ENCODE measurements at regions not wholly inside any gene's neighbourhood (a gene's known extent, or its start where the extent isn't known, plus 50 kb on each side); places are given as distances from the start of the nearest gene placed in this dataset.

GRCh38 chr11:114987186-114987760 is 308.9 kb downstream of the NXPE2 start:
- ATAC-seq (replicated peaks), result no peak
- H3K27me3 Mint-ChIP-seq, result no peaks in the 10 kb centered on the region

DNA sequence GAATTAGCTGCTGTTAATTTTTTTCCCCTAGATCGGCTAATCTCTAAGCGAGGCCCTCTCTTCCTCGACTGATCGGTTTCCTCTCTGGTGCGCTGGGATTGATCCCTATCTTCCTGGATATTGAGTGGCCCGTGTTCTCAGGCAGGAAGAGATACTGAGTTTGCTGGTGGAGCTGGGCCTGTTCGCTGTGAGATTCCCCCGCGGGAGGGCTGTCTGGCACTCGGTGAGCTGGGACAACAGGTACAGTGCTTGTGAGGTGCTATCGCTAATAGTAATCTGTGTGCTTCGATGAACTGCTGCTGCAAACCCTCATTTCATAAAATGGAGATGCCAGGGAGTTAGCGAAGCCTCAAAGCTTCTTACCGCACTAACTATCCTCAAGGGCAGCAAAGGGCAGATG is 310.3 kb downstream of the NXPE2 start:
- Mint-ChIP-seq H3K27me3 (no peaks in the 10 kb centered on the region), H3K36me3 (ENCODE audit: insufficient read depth) (no peaks in the 10 kb centered on the region), H3K4me3 (no peak overlapping the region), H3K27ac (no peak overlapping the region), H3K4me1 (ENCODE audit: low read depth in 2 of 2) (no peaks in the 10 kb centered on the region), H3K9me3 (no peaks in the 10 kb centered on the region)
- ATAC-seq (replicated peaks), result no peak
- no peak for DNase-seq

More at GRCh38 chr11:114987186-114987760, 308.9 kb downstream of the NXPE2 start:
- no peaks in the 10 kb centered on the region for H3K9me3 Mint-ChIP-seq
- H3K27ac Mint-ChIP-seq, result no peak overlapping the region
- DNase-seq, result no peak
- no peaks in the 10 kb centered on the region for H3K36me3 Mint-ChIP-seq (ENCODE audit: insufficient read depth)
- H3K4me1 Mint-ChIP-seq (ENCODE audit: low read depth in 2 of 2), result no peaks in the 10 kb centered on the region
- no peak overlapping the region for H3K4me3 Mint-ChIP-seq

GRCh38 chr11:114989536-114989935 is 311.2 kb downstream of the NXPE2 start:
- Mint-ChIP-seq H3K27me3 (no peaks in the 10 kb centered on the region), H3K27ac (no peak overlapping the region), H3K9me3 (no peaks in the 10 kb centered on the region), H3K4me3 (no peak overlapping the region), H3K36me3 (ENCODE audit: insufficient read depth) (no peaks in the 10 kb centered on the region), H3K4me1 (ENCODE audit: low read depth in 2 of 2) (no peaks in the 10 kb centered on the region)
- ATAC-seq (replicated peaks), result no peak
- DNase-seq, result no peak

- no peaks in the 10 kb centered on the region for H3K4me1 Mint-ChIP-seq (ENCODE audit: low read depth in 2 of 2)
- H3K9me3 Mint-ChIP-seq, result no peaks in the 10 kb centered on the region
- peaks cover 13 to 36% of the 10 kb centered on the region in 2 donors for H3K27me3 Mint-ChIP-seq
- DNase-seq (no peak), ATAC-seq (replicated peaks) (no peak)
- no peak overlapping the region for H3K4me3 Mint-ChIP-seq
- H3K27ac Mint-ChIP-seq, result no peak overlapping the region
- H3K36me3 Mint-ChIP-seq (ENCODE audit: insufficient read depth), result peaks cover 2% of the 10 kb centered on the region
Measured at GRCh38 chr11:115005663-115006062, 327.3 kb downstream of the NXPE2 start.

- no peak overlapping the region for H3K4me3 Mint-ChIP-seq
- ATAC-seq (replicated peaks) (no peak), DNase-seq (no peak)
- H3K27me3 Mint-ChIP-seq, result peaks cover 20 to 31% of the 10 kb centered on the region in 2 donors
- no peaks in the 10 kb centered on the region for H3K4me1 Mint-ChIP-seq (ENCODE audit: low read depth in 2 of 2)
- no peak overlapping the region for H3K27ac Mint-ChIP-seq
- H3K9me3 Mint-ChIP-seq, result no peaks in the 10 kb centered on the region
- no peaks in the 10 kb centered on the region for H3K36me3 Mint-ChIP-seq (ENCODE audit: insufficient read depth)
Measured at GRCh38 chr11:115007851-115008250, 329.5 kb downstream of the NXPE2 start.

DNA sequence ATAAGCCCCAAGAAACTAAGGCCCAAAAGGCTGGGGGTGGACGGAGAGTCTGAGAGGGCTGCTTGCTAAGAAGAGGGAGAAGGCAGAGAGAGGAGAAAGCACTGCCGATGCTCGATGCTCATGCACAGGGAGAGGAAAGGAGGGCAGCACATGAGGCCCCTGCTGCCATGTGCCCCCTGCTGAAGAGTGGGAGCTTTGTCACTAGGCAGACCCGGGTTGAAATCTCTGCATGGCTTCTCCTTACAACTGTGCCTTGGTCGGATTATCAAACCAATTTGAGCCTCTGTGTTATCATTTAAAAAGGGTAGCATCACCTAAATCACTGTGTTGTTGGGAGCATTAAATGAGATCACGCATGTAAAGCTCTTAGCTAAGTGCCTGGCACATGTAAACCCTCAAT is 330.5 kb downstream of the NXPE2 start:
- H3K4me1 Mint-ChIP-seq (ENCODE audit: low read depth in 2 of 2), result no peaks in the 10 kb centered on the region
- no peak overlapping the region for H3K4me3 Mint-ChIP-seq
- no peak overlapping the region for H3K27ac Mint-ChIP-seq
- H3K36me3 Mint-ChIP-seq (ENCODE audit: insufficient read depth), result no peaks in the 10 kb centered on the region
- peaks cover 0 to 2% of the 10 kb centered on the region in 2 donors for H3K9me3 Mint-ChIP-seq
- DNase-seq (no peak), ATAC-seq (replicated peaks) (no peak)
- H3K27me3 Mint-ChIP-seq, result peaks cover 20 to 41% of the 10 kb centered on the region in 2 donors

GRCh38 chr11:115017529-115017928 is 339.2 kb downstream of the NXPE2 start:
- Mint-ChIP-seq H3K4me1 (ENCODE audit: low read depth in 2 of 2) (no peaks in the 10 kb centered on the region), H3K4me3 (no peak overlapping the region), H3K36me3 (ENCODE audit: insufficient read depth) (no peaks in the 10 kb centered on the region), H3K27ac (no peak overlapping the region), H3K27me3 (peaks cover 0 to 34% of the 10 kb centered on the region in 2 donors), H3K9me3 (peaks cover 0 to 6% of the 10 kb centered on the region in 2 donors)
- DNase-seq, result no peak
- ATAC-seq (replicated peaks), result no peak

DNA sequence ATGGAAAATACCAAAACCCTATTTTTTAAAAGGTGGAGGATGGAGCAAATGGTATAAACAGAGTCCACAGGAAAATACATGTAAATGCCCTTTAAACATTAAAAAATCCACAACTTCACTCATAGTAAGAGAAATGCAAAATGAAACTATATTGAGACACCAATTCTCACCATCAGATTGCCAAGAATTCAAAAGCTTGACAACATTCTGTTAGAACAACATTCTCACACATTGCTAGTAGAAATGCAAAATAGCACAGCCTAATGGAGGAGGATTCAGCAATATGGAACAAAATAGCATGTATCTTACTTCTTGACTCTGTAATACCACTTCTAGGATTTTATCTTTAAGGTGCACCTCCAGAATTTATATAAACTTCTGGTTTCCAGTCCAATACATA is 351.8 kb downstream of the NXPE2 start:
- no peak overlapping the region for H3K27ac Mint-ChIP-seq

GRCh38 chr11:115036406-115037180 is 358.3 kb downstream of the NXPE2 start:
- no peak overlapping the region for H3K27ac Mint-ChIP-seq

More for the DNA sequence above, 351.8 kb downstream of the NXPE2 start:
- Mint-ChIP-seq H3K4me1 (ENCODE audit: low read depth in 2 of 2) (no peaks in the 10 kb centered on the region), H3K36me3 (ENCODE audit: insufficient read depth) (no peaks in the 10 kb centered on the region), H3K27me3 (peaks cover 1 to 22% of the 10 kb centered on the region in 2 donors), H3K9me3 (no peaks in the 10 kb centered on the region), H3K4me3 (no peak overlapping the region)
- DNase-seq (no peak), ATAC-seq (replicated peaks) (no peak)

DNA sequence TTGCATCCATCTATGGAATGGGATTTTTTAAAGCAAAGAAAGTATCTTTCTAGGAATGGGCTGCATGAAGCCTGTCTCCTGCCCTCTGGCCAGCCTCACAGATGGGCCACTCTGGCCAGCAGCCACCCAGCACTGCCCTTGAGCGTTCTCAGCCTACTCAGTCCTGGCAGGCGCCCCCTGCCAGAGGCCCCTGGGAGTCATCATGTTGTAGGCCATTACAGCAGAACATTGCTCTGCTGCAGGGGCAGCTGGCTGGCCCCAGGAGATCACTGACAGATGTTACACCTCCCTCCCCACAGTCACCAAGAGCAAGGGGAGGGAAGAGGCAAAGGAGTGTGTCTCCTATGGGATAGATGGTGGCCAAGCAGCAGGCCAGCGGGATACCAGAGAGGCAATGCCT is 363.7 kb downstream of the NXPE2 start:
- no peak overlapping the region for H3K4me3 Mint-ChIP-seq
- no peaks in the 10 kb centered on the region for H3K4me1 Mint-ChIP-seq (ENCODE audit: low read depth in 2 of 2)
- H3K27ac Mint-ChIP-seq, result no peak overlapping the region
- ATAC-seq (replicated peaks) (no peak), DNase-seq (no peak)
- H3K27me3 Mint-ChIP-seq, result no peaks in the 10 kb centered on the region
- H3K36me3 Mint-ChIP-seq (ENCODE audit: insufficient read depth), result no peaks in the 10 kb centered on the region
- H3K9me3 Mint-ChIP-seq, result no peaks in the 10 kb centered on the region

More at GRCh38 chr11:115036406-115037180, 358.3 kb downstream of the NXPE2 start:
- H3K4me3 Mint-ChIP-seq, result no peak overlapping the region
- no peaks in the 10 kb centered on the region for H3K9me3 Mint-ChIP-seq
- no peak for DNase-seq
- H3K27me3 Mint-ChIP-seq, result peaks cover 0 to 4% of the 10 kb centered on the region in 2 donors
- no peaks in the 10 kb centered on the region for H3K4me1 Mint-ChIP-seq (ENCODE audit: low read depth in 2 of 2)
- ATAC-seq (replicated peaks), result no peak
- no peaks in the 10 kb centered on the region for H3K36me3 Mint-ChIP-seq (ENCODE audit: insufficient read depth)

- Mint-ChIP-seq H3K4me1 (ENCODE audit: low read depth in 2 of 2) (no peaks in the 10 kb centered on the region), H3K27ac (no peak overlapping the region), H3K9me3 (no peaks in the 10 kb centered on the region), H3K27me3 (peaks cover 10 to 17% of the 10 kb centered on the region in 2 donors), H3K36me3 (ENCODE audit: insufficient read depth) (no peaks in the 10 kb centered on the region), H3K4me3 (no peak overlapping the region)
- DNase-seq (no peak), ATAC-seq (replicated peaks) (no peak)
Measured at GRCh38 chr11:115047631-115048030, 369.3 kb downstream of the NXPE2 start.

DNA sequence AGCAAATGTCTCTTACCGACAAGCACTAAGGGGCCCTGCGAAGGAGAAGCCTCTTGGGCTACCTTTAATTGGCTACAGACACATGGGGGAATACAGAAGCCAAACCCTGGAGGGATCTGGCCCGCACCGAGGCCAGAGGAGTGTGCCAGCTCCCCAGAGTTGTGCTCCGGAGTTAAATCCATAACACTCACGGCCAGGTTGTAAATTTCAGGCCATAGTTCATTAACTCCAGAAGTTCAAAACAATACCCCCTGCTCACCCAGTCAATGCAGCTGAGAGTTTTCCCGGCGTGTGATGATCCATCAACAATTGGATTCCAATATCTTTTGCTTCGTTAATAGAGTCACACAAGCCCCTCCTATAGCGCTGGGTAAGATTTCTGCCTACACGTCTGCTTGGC is 371.5 kb downstream of the NXPE2 start:
- no peak for ATAC-seq (replicated peaks)
- no peak overlapping the region for H3K27ac Mint-ChIP-seq
- no peaks in the 10 kb centered on the region for H3K4me1 Mint-ChIP-seq (ENCODE audit: low read depth in 2 of 2)

DNA sequence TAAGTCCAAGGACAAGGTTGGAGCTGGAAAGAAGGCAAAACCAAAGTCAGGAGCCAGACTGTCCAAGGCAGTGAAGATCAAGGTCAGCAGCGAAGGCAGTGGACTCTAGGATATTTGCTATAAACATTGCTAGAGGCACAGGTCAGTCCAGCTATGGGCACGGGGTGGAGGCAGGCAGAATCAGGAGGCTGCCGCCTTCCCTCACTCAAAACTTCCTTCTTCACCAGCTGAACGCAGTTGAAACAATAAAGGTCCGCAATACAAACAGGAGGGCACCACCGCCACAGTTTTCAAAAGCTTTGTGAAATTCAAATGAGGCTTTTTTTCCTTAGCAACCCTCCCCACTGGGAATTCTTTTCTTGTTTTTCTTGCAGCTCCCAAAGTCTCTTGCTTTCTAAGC is 372.4 kb downstream of the NXPE2 start:
- H3K4me3 Mint-ChIP-seq, result no peak overlapping the region
- H3K36me3 Mint-ChIP-seq (ENCODE audit: insufficient read depth), result no peaks in the 10 kb centered on the region
- H3K4me1 Mint-ChIP-seq (ENCODE audit: low read depth in 2 of 2), result no peaks in the 10 kb centered on the region

More for the DNA sequence above, 371.5 kb downstream of the NXPE2 start:
- DNase-seq, result no peak
- peaks cover 16 to 17% of the 10 kb centered on the region in 2 donors for H3K27me3 Mint-ChIP-seq
- peaks cover 0 to 2% of the 10 kb centered on the region in 2 donors for H3K9me3 Mint-ChIP-seq
- no peak overlapping the region for H3K4me3 Mint-ChIP-seq
- no peaks in the 10 kb centered on the region for H3K36me3 Mint-ChIP-seq (ENCODE audit: insufficient read depth)

GRCh38 chr11:115051938-115052590 is 373.7 kb downstream of the NXPE2 start:
- H3K27me3 Mint-ChIP-seq, result peaks cover 16 to 17% of the 10 kb centered on the region in 2 donors
- no peak for DNase-seq
- no peak for ATAC-seq (replicated peaks)
- H3K27ac Mint-ChIP-seq, result no peak overlapping the region
- no peaks in the 10 kb centered on the region for H3K4me1 Mint-ChIP-seq (ENCODE audit: low read depth in 2 of 2)
- H3K36me3 Mint-ChIP-seq (ENCODE audit: insufficient read depth), result no peaks in the 10 kb centered on the region
- no peak overlapping the region for H3K4me3 Mint-ChIP-seq
- H3K9me3 Mint-ChIP-seq, result peaks cover 7 to 9% of the 10 kb centered on the region in 2 donors

More for the DNA sequence above, 372.4 kb downstream of the NXPE2 start:
- no peak for DNase-seq
- Mint-ChIP-seq H3K27me3 (peaks cover 16 to 17% of the 10 kb centered on the region in 2 donors), H3K27ac (no peak overlapping the region), H3K9me3 (peaks cover 0 to 2% of the 10 kb centered on the region in 2 donors)
- no peak for ATAC-seq (replicated peaks)

Data from effector memory CD8-positive, alpha-beta T cell (primary cell).